ENCODE measurements at regions not wholly inside any gene's neighbourhood (a gene's known extent, or its start where the extent isn't known, plus 50 kb on each side); places are given as distances from the start of the nearest gene placed in this dataset.

GRCh38 chr7:98679741-98680140 lies 62.7 kb downstream of the NPTX2 start:
- DNase-seq, result no peak

DNA sequence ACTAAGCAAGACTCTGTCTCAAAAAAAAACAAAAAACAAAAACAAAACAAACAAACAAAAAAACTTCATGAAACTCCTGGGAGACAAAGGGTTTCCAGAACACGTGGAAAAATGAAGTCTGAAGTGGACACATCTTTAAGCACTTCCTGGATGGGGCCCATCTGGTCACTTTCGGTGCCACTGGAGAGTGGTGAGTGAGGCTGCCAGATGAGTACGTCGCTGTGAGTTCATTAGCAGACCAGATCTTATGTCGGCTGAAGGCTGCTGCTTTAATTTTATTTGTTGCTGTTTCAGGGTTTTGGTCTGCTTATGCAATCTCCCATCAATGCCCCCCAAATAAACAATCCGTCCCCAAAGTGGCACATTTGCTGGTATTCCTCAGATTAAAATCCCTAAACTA lies 64.4 kb downstream of the NPTX2 start:
- DNase-seq, result no peak

- no peak for DNase-seq
These were observed 64.9 kb downstream of the NPTX2 start for GRCh38 chr7:98681951-98682350.

- DNase-seq, result no peak
These were observed 66.4 kb downstream of the NPTX2 start for GRCh38 chr7:98683514-98683913.

GRCh38 chr7:98685541-98685940 lies 68.5 kb downstream of the NPTX2 start:
- DNase-seq, result no peak

DNA sequence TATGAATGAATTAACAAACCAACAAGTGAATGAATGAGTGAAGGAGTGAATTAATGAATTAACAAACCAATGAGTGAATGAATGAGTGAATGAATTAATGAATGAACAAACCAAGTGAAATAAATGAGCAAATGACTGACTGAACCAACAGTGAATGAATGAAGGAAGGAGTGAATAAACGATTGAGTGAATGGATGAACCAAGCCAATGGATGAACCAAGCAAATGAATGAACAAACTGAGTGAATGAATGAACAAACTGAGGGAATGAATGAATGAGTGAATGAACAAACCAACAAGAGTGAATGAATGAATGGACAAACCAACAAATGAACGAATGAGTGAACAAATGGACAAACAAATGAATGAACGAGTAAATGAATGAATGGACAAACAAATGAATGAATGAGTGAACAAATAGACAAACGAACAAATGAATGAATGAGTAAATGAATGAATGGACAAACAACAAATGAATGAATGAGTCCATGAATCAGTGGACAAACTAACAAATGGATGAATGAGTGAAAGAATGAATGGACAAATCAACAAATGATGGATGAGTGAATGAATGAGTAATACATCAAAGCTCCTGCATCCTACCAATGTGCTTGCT lies 69.5 kb downstream of the NPTX2 start:
- no peak for DNase-seq

DNA sequence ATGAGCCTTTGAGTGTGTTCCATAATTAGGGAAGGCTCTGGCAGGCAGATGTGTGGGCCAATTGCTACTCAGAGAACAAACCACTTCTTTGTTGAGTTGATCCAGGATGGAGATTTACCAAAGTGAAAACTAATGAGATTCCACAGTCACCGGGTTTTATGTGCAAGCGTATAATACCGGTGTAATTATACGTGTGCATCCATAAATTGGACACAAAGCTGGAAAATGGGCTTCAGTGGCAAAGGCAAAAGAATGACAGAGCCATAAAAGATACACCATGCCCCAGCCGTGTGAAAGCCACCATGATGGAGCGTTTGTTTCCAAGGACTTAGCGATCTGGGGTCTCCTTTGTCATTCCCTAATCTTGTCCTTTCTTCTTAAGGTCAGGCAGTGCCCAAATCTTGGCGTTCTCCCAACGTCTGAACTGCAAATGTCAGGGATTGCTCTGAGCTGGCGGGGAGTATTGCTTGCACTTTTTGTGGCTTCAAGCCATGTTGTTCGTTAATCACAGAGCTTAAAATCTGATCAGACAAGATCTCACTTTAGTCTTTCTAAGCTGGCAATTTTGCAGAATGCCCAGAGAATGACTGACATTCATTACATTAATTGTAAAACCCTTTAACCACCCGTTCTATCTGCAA lies 70.1 kb downstream of the NPTX2 start:
- no peak for DNase-seq

- DNase-seq, result no peak
These were observed 74.5 kb downstream of the NPTX2 start for GRCh38 chr7:98691619-98692018.

- no peak for DNase-seq
These were observed 80.0 kb downstream of the NPTX2 start for GRCh38 chr7:98697083-98697482.

DNA sequence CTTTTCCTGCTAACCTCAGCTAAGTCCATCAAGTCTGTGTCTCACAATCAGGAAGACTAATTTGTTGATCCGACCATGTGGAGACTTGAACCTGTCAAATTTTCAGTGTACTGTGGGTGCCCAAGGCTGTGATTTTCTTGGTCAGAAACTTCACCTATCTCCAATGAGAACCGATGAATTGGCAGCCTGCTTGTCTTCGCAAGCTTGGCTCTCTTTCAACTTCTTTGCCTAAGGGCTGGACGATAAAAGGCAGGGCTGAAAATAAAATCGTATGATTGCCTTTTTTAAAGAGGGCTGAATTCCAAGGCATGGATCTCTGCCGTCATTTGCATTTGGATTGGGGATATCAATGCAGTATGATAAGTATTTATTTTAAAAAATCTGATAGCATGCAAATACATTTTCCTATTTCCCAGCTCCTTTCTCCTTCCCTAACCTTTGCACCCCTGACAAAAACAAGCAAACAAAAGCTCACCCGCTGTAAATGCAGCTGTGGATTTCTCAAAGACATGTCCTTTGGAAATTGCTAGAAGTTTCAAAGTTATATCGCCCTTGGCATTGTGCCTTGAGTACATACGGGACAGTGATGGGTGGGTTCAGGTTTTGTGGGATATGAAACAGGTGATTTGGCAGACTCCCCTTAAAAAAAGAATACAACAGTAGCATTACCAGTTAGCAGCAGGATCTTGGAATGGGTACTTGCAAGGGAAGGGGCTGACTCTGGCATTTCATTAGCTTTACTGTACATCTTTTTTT lies 80.6 kb downstream of the NPTX2 start:
- DNase-seq, result no peak

GRCh38 chr7:98698976-98699375 lies 81.9 kb downstream of the NPTX2 start:
- no peak for DNase-seq

DNA sequence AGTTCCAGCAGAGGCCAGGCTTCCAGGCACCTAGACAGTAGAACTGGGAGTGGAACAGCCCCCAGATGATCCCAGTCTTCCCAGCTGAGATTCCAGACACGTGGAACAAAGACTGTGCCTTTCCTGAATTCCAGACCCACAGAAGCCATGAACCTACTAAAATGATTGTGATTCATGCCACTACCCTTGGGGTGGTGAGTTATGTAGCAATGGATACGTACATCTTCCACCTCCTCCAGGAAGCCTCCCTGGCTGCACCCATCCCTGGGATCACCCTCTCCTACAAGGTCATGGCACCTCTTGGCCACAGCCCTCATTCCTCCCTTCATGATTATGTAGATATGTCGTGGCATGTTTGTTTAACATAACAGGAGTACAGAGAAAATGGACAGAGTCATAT lies 83.4 kb downstream of the NPTX2 start:
- DNase-seq, result no peak

DNA sequence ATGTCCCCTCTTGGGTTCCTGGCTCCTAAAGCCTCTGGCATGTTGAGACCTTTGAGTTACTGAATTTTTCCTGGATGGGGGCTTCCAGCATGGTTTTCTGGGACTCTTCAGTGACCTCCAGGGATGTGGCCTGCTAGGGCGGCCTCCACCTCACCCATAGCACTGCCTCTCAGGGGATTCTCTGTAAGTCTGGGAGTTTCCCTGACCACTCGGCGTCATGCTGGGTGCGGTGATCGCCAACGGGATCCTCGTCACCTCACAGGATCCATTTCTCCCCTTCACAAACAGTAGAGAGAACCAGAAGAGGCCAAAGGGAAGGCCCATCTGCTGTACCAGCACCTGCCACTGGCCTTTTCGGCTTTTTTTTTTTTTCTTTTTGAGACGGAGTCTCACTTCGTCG lies 84.3 kb downstream of the NPTX2 start:
- DNase-seq, result no peak

DNA sequence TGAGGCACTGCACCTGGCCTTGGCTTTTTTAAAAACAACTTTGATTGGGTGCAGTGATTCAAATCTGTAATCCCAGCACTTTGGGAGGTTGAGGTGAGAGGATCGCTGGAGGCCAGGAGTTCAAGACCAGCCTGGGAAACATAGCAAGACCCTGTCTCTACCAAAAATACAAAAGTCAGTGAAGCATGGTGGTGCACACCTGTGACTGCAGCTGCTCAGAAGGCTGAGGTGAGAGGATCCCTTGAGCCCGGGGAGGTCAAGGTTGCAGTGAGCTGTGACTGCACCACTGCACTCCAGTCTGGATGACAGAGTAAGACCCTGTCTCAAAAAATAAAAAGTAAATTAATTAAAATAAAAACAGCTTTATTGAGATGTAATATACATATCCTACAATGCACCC lies 84.9 kb downstream of the NPTX2 start:
- no peak for DNase-seq

- no peak for DNase-seq
These were observed 86.8 kb downstream of the NPTX2 start for GRCh38 chr7:98703916-98704315.

GRCh38 chr7:98705626-98706025 lies 88.5 kb downstream of the NPTX2 start:
- no peak for DNase-seq

DNA sequence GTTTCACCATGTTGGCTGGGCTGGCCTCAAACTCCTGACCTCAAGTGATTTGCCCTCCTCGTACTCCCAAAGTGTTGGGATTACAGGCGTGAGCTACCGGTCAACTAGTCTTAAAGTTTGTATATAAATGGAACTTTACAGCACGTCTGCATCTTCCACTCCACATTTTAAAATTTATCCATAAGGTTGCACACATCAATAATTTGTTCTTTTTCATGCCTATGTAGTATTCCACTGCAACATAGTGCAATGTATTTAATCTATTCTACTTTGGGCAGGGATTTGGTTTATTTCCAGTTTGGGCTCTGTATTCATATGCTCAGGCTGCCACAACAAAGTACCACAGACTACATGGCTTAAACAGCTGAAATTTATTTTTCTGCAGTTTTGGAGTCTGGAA lies 90.0 kb downstream of the NPTX2 start:
- no peak for DNase-seq

DNA sequence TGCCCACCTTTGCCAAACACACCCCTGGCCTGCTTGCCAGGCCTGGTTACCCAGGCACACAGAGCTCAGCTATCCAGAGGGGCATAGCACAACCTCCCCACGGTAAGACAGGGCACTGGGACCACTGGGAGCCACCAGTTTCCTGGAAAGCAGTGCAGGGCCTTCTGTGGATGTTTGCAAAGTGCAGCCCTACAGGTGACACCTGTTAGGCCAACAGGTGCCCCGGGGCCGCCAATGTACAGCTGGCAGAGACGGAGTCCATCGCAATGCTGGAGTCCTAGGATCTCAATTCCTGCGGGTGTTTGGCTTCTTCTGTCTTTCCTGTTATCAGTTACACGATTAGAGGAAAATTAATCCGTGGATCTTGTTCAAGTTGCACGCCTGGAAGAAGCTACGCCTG lies 94.9 kb downstream of the NPTX2 start:
- no peak for DNase-seq

DNA sequence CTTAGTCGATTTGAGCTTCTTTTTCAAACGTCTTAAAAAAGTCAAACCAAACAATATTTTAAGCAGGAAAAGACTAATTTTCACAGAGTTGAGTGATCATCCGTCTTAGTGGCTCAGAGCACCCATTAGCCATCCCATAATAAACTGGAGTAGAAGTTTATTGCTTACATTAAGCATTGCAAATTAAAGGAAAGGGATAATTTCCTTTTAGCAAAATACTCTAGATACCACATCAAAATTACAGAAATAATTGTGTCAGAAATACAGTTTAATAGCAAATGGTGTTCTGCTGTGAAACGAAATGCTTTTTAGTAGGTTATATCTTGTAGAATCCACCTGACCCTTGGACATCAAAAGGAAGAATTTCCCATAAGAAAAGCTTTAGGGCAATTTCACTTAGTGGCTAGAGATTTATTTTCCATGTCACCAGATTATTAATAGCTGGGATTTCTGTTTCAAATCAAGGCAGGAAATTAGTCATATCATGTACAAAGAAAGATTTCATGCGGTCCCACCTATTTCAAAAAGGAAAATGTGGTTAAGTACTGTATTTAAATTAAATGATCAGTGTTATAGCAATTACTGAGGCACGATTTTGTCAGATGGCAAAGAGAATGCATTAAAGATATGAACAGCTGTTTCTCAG lies 96.2 kb downstream of the NPTX2 start:
- DNase-seq, result no peak

GRCh38 chr7:98719396-98719795 lies 102.3 kb downstream of the NPTX2 start:
- no peak for DNase-seq

DNA sequence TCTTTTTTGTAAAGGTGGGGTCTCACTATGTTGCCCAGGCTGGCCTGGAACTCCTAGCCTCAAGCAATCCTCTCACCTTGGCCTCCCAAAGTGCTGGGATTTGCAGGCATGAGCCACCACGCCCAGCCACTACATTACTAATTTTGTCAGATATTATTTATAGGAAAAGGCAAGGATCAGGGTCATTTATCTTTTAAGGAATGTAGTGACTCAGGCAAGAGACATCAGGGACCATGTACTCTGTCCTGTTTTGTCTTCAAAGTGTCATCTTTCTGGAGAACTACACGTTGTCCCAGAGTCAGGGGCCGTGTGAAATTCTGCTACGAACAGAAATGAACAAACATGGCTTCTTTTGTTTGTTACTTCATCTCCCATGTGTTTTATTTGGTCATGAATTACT lies 105.3 kb downstream of the NPTX2 start:
- DNase-seq, result no peak

- no peak for DNase-seq
These were observed 107.5 kb downstream of the NPTX2 start for GRCh38 chr7:98724591-98724990.

GRCh38 chr7:98727146-98727709 lies 110.1 kb downstream of the NPTX2 start:
- no peak for DNase-seq

DNA sequence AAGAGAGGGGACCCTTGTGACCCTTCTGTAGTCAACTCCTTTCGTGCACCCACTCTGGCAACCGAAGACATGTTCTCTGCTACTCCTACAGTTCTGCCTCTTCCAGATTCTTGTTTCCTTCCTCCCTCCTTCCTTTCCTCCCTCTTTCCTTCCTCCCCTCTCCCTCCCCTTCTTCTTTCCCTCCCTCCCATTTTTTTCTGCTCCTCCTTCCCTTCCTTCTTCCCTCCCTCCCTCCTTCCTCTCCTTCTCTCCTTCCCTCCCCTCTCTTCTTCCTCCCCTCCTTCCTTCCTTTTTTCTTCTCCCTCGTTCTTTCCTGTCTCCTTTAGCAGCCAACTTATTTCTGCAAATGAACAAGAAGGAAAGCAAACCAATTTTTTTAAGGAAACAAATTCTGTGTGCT lies 111.5 kb downstream of the NPTX2 start:
- no peak for DNase-seq

All from hematopoietic multipotent progenitor cell treated with erythropoietin and hydrocortisone succinate and interleukin-3 and kit ligand, for 8 days (in vitro differentiated cells).